Smooth muscle cell (in vitro differentiated cells): ENCODE measurements at regions not wholly inside any gene's neighbourhood (a gene's known extent, or its start where the extent isn't known, plus 50 kb on each side); places are given as distances from the start of the nearest gene placed in this dataset.
"Not testable (repeated sequence)": the region's sequence is repeated elsewhere in the genome, so short reads cannot be mapped to it uniquely, and the experiment has no call there.

Experiments
- DNase-seq: peaks from one replicate; lab custom pipeline; 2025; ENCODE audit not compliant: unreplicated experiment; lab: John Stamatoyannopoulos, UW
- H2AFZ ChIP-seq: fragments of 200-600 bp; sonication (generic); 2 replicates; pipeline ENCODE4 v1.6.0; 2016; ENCODE audit warnings: antibody characterized with exemption, low read depth, mild to moderate bottlenecking
- H3F3A ChIP-seq: fragments of 200-600 bp; sonication (generic); 2 replicates; pipeline ENCODE4 v1.6.0; 2017; ENCODE audit warnings: antibody characterized with exemption, low read depth
- H3K27ac ChIP-seq: fragments of 200-600 bp; sonication (generic); 2 replicates; pipeline ENCODE4 v1.5.1; 2016; ENCODE audit warnings: low read depth, mild to moderate bottlenecking
- H3K27me3 ChIP-seq: fragments of 200-600 bp; sonication (generic); 2 replicates; pipeline ENCODE4 v1.6.1; 2016; ENCODE audit warnings: low read depth, mild to moderate bottlenecking
- H3K36me3 ChIP-seq: fragments of 200-600 bp; sonication (generic); 2 replicates; pipeline ENCODE4 v1.5.1; 2016; ENCODE audit warnings: low read depth
- H3K4me1 ChIP-seq: fragments of 200-600 bp; sonication (generic); 2 replicates; pipeline ENCODE4 v1.5.1; 2016; ENCODE audit warnings: low read depth
- H3K4me2 ChIP-seq: fragments of 200-600 bp; sonication (generic); 2 replicates; pipeline ENCODE4 v1.6.0; 2016; ENCODE audit warnings: mild to moderate bottlenecking
- H3K4me3 ChIP-seq: fragments of 200-600 bp; sonication (generic); 2 replicates; pipeline ENCODE4 v1.5.1; 2016; ENCODE audit warnings: mild to moderate bottlenecking
- H3K79me2 ChIP-seq: fragments of 200-600 bp; sonication (generic); 2 replicates; pipeline ENCODE4 v1.6.0; 2016; ENCODE audit warnings: low read depth, mild to moderate bottlenecking
- H3K9ac ChIP-seq: fragments of 200-600 bp; sonication (generic); 2 replicates; pipeline ENCODE4 v1.6.0; 2016; ENCODE audit warnings: low read depth
- H3K9me3 ChIP-seq: fragments of 200-600 bp; sonication (generic); replicated peaks from 2 replicates; pipeline ENCODE4 v1.5.1; 2016; ENCODE audit warnings: low read depth
- H4K20me1 ChIP-seq: fragments of 200-600 bp; sonication (generic); 2 replicates; pipeline ENCODE4 v1.6.0; 2016; ENCODE audit warnings: low read depth
- WGBS: methylation state at CpG from one replicate; pipeline ENCODE4 v1.1.7; 2016; ENCODE audit warnings: low lambda C conversion rate; 5-methylcytosine and 5-hydroxymethylcytosine counted together
- TF ChIP-seq, protein P1 (sequence below): fragments of 200-600 bp; sonication (generic); IDR thresholded peaks from 2 replicates; pipeline ENCODE4 v1.5.1; 2017; ENCODE audit warnings: borderline replicate concordance, mild to moderate bottlenecking, antibody characterized with exemption; ENCODE audit not compliant: insufficient read depth, poor library complexity, severe bottlenecking

DNA sequence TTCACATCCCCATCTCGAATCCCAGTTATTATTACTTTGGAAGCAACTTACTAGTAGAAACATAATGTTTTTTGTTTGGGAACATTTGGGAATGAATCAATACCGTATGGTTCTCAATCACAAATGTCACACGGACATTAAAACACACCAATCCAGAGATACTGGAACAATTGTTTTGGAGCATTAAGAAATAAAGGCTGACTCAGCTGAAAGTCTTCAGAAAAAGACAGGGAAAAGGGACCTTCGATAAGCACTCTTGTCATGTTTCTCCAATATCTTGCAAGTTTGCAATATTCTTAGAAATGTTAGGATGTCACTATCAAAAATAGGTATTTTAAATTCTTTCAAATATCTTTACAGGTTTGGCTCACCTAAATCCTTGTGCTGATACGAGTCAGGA lies 362.4 kb downstream of the CETN3 start:
- no peaks in the 10 kb centered on the region for H3K27me3 ChIP-seq
- DNase-seq: no peak
- H3K9ac ChIP-seq: no peak overlapping the region
- H3K4me3 ChIP-seq: no peak overlapping the region
- TF ChIP-seq, protein P1, sequence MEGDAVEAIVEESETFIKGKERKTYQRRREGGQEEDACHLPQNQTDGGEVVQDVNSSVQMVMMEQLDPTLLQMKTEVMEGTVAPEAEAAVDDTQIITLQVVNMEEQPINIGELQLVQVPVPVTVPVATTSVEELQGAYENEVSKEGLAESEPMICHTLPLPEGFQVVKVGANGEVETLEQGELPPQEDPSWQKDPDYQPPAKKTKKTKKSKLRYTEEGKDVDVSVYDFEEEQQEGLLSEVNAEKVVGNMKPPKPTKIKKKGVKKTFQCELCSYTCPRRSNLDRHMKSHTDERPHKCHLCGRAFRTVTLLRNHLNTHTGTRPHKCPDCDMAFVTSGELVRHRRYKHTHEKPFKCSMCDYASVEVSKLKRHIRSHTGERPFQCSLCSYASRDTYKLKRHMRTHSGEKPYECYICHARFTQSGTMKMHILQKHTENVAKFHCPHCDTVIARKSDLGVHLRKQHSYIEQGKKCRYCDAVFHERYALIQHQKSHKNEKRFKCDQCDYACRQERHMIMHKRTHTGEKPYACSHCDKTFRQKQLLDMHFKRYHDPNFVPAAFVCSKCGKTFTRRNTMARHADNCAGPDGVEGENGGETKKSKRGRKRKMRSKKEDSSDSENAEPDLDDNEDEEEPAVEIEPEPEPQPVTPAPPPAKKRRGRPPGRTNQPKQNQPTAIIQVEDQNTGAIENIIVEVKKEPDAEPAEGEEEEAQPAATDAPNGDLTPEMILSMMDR: no peak
- H2AFZ ChIP-seq: no peak overlapping the region
- no peak overlapping the region for H3K4me2 ChIP-seq
- H3K9me3 ChIP-seq: no peaks in the 10 kb centered on the region
- H3K4me1 ChIP-seq: no peaks in the 10 kb centered on the region
- H3F3A ChIP-seq: no peaks in the 10 kb centered on the region
- no peaks in the 10 kb centered on the region for H3K79me2 ChIP-seq
- no peak overlapping the region for H3K27ac ChIP-seq
- 88% methylated on average over 5 of the region's 5 CpGs for WGBS
- no peaks in the 10 kb centered on the region for H4K20me1 ChIP-seq
- no peaks in the 10 kb centered on the region for H3K36me3 ChIP-seq

DNA sequence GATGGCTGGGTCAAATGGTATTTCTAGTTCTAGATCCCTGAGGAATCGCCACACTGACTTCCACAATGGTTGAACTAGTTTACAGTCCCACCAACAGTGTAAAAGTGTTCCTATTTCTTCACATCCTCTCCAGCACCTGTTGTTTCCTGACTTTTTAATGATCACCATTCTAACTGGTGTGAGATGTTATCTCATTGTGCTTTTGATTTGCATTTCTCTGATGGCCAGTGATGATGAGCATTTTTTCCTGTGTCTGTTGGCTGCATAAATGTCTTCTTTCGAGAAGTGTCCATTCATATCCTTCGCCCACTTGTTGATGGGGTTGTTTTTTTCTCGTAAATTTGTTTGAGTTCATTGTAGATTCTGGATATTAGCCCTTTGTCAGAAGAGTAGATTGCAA lies 369.5 kb downstream of the CETN3 start:
- not testable (repeated sequence) for H2AFZ ChIP-seq, H3K4me1 ChIP-seq, H3K27ac ChIP-seq, H3K27me3 ChIP-seq, H3K4me2 ChIP-seq, DNase-seq, H3K9me3 ChIP-seq, H3K36me3 ChIP-seq, H3K4me3 ChIP-seq, H3K79me2 ChIP-seq, H3F3A ChIP-seq, H3K9ac ChIP-seq, H4K20me1 ChIP-seq
- 96% methylated on average over 4 of the region's 4 CpGs for WGBS

DNA sequence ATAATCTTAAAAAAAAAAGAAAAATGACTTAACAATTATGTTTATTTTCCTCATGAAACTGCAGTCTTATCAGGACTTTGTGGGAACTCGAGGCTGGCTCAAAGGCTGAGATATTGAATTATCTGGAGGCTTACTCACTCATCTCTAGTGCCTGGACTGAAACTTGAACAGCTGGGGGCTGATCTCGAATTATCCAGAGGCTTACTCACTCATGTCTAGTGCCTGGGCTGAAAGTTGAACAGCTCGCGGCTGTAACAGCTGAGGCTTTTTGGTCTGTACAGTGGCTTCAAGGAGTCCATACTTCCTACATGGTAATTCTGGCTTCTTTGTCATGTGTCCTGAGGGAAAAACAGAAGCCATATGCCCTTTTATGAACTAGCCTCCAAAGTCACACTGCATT lies 371.9 kb downstream of the CETN3 start:
- H3K27ac ChIP-seq: peak overlapping the region; percentile 67
- H4K20me1 ChIP-seq: no peaks in the 10 kb centered on the region
- peaks cover 4% of the 10 kb centered on the region for H3K9me3 ChIP-seq
- no peak for DNase-seq
- H3K36me3 ChIP-seq: peaks cover 4% of the 10 kb centered on the region
- H2AFZ ChIP-seq: no peak overlapping the region
- H3K79me2 ChIP-seq: no peaks in the 10 kb centered on the region
- no peak overlapping the region for H3K4me3 ChIP-seq
- H3F3A ChIP-seq: peaks cover 7% of the 10 kb centered on the region
- WGBS: 9% methylated on average over 4 of the region's 4 CpGs
- peak overlapping the region; percentile 52 for H3K4me2 ChIP-seq
- no peaks in the 10 kb centered on the region for H3K27me3 ChIP-seq
- TF ChIP-seq, protein P1: no peak
- H3K4me1 ChIP-seq: no peaks in the 10 kb centered on the region
- no peak overlapping the region for H3K9ac ChIP-seq

DNA sequence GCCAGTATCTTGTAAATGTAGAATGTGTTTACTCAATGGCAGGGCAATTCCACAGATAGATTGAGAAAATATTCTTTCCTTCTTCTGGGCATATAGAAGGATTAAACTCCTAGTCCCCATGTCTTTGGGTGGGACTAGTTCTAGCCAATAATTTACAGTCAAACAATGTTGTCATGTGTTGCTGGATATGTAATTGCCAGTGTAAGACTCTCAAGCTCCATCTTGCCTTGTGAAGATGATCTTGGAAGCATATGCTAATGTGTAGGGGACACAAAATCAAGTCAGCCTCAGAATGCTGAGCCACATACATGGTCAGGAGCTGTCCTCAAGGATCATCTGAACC lies 386.9 kb downstream of the CETN3 start:
- TF ChIP-seq, protein P1: no peak

More for the DNA sequence above, 386.9 kb downstream of the CETN3 start:
- no peak overlapping the region for H3K27ac ChIP-seq
- H4K20me1 ChIP-seq: no peaks in the 10 kb centered on the region
- H3K79me2 ChIP-seq: no peaks in the 10 kb centered on the region
- H3K4me1 ChIP-seq: no peaks in the 10 kb centered on the region
- no peak overlapping the region for H3K9ac ChIP-seq
- no peak overlapping the region for H2AFZ ChIP-seq
- H3K36me3 ChIP-seq: no peaks in the 10 kb centered on the region
- H3K9me3 ChIP-seq: no peaks in the 10 kb centered on the region
- no peaks in the 10 kb centered on the region for H3K27me3 ChIP-seq
- H3K4me2 ChIP-seq: no peak overlapping the region
- DNase-seq: no peak
- no peak overlapping the region for H3K4me3 ChIP-seq
- H3F3A ChIP-seq: no peaks in the 10 kb centered on the region
